Hematopoietic multipotent progenitor cell treated with erythropoietin and hydrocortisone succinate and interleukin-3 and kit ligand, for 4 days (in vitro differentiated cells): ENCODE measurements at regions not wholly inside any gene's neighbourhood (a gene's known extent, or its start where the extent isn't known, plus 50 kb on each side); places are given as distances from the start of the nearest gene placed in this dataset.
A peak's percentile ranks its signal among the peaks of the same experiment; 100 is the strongest.

Experiments
- DNase-seq: peaks from one replicate; pipeline ENCODE4 v3.0.0-alpha.2; 2015

DNA sequence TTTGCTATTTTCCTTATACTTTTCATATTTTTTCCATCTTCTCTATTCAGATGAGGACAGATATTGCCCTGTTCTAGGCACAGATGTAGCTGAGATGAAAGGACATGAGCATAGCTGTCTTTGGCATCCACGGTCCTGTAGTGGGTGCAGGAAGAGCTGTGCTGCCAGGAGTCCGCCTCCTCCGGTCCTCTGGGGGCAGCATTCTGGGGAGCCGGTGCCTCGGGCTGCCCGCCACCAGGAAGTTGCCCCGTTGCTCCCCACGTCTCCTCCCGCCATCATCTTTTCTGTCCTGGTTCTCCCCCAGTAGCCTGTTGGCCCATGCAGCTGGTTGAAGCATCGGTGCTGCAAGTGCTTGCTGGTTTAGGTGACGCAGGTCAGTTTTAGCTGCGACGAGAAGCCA is 170.0 kb upstream of the IRX4 start:
- DNase-seq: no peak

DNA sequence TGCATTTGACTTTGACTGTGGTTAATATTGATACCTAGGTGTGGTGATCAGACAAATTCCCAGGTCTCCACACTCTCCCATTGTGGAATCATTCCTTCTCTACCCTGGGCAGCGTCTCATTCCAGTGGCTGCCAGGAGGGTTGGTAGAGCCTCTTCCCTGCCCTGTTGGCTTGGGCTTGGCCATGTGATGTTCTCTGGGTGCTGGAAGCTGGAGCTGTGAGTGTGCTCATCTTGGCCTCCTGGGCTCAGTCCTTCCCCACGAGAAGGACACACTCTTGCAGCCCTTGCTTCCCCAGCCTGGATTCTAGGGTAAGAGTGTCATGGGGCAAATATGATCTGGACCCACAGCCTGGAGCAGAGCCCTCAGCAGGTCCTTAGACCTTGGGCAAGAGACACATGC is 167.2 kb upstream of the IRX4 start:
- no peak for DNase-seq

DNA sequence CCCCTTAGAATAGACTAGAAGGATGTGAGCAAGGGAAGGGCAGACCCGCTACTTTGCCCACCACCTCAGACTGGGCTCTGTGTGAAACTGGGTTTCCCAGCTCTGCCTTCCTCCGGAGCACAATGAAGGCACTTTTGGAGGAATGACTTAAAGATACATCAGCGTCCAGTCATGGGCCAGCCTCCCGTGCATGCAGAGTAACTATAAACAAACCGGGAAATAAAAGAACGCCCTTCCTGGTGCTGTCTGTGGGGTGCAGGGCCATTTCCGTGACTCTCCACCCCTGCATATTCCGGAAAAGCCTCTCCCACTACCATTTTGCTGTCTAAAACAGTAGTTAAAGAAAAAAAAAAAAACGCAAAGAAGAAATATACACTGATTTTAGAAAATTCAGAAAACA is 165.9 kb upstream of the IRX4 start:
- DNase-seq: no peak

DNA sequence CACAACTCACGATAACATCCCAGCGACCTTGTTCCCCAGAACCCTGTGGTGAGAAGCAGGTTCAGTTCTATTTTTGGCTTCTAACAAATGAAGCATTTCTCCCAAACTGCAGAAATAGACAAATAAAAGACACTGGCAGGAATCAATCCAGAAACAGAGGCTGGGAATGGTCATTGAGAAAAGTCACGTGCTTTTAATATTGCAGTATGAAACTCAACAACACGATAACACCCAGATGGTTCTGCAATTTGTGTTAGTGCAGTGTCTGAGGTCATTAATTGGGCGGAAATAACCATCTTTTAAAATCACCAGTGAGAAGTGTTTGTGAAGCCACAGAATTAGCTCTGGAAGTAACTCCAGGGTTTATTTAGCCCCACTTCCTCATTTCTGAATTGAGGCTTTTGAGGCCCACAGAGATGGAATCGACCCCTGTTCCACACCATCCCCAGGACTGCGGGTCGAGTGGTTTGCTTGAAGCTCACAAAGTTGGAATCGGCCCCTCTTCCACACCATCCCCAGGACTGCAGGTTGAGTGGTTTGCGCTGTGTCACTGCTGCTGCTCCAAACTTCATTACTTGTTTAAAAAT is 164.7 kb upstream of the IRX4 start:
- peak; percentile 5 for DNase-seq

DNA sequence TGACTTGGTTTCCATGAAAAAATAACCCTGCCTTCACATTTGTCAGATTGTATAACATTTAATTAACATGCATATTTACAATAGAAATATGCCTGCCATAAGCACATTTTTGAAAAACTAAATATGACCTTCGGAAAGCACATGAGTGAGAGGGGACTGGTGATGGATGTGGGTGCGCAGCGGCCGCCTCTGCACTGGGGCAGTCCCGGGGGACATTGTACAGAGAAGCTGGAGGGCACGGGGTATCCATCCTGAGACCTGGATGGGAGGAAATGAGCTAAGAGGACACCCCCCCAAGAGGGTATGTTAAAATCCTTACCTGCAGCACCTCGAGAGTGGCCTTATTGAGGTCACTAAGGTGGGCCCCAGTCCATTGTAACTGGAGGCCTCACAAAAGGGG is 161.3 kb upstream of the IRX4 start:
- no peak for DNase-seq

DNA sequence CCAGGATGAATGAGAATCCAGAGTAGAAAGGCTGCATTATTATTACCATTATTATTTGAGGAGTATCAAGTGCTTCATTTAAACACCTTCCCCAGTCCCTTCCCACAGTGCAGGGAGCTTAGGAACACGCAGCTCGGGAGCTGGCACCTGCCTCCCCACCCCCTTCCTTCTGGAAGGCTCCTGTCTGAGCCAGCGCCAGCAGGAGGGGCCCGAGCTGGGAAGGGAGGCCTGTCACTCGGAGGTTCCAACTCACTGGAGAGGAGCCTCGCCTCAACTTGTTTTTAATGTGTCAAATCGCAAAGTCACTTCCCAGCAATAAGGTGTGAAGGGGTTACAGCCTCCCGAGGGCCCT is 156.4 kb upstream of the IRX4 start:
- DNase-seq: no peak

DNA sequence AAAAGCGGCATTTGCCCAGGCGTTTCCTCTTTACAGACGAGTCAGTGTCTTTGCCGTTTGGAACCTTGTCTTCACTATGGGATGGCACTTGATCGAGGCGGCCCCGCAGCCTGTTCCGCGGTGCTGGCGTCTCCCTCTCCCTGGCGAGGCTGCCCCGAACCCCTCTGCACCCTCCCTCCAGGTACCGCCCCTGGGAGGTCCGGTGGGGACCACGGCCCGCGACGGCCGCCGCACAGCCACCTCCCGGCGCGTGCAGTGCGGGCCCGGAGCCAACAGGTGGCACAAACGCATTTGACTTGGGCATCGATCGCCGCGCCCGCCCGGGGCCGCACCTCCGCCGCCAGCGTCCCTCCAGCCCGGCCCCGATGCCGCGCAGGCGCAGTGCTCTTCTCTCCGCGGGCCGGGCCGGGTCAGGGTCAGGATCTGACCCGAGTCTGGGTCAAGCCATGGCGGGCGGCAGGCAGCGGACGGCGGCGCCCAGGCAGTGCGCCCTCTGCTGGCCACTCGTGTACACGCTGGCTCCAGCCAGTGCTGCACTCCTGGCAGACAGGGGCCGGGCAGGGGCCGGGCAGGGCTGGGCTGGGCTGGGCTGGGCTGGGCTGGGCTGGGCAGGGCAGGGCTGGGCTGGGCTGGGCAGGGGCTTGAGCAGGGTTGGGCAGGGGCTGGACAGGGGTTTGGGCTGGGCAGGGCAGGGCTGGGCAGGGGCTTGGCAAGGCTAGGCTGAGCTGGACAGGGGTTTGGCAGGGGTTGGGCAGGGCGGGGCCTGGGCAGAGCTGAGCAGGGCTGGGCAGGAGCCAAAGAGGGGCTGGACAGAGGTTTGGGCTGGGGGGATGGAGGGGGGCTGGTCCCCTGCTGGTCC is 155.8 kb upstream of the IRX4 start:
- DNase-seq: peak; percentile 67

DNA sequence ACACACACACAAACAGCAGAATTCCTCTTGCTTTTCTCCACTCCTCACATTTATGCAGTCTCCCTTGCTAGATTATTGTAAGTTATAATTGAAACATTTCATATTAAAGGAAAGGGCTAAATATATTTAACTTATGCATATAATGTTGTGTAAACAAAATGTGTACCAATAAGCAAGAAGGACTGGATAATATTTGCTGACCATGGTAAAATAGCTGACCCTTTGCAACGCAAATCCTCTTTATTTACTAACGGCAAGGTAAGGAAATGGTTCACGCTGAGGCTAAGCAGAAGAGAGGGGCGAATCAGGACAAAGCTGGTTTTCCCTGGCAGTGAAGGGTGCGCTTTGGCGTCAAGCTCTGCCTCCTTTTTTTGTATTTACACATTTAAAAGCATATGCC is 154.2 kb upstream of the IRX4 start:
- DNase-seq: no peak

DNA sequence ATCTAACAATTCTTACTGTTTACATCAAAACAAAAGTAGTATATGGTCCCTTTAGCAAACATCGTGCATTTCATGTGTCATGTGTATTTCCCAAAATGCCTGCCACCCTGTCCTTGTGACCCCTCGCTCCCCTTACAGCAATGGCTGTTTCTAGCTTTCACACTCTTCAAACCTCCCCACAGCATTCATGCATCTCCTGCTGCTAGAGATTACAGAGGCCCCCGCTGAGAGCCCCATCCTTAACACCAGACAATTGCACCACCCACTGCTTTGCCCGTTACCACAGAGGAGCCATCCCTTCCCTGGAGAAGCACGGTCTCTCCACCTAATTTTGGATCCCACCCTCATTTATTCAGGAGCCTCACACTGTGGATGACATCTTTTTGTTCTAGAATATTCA is 149.7 kb upstream of the IRX4 start:
- no peak for DNase-seq

DNA sequence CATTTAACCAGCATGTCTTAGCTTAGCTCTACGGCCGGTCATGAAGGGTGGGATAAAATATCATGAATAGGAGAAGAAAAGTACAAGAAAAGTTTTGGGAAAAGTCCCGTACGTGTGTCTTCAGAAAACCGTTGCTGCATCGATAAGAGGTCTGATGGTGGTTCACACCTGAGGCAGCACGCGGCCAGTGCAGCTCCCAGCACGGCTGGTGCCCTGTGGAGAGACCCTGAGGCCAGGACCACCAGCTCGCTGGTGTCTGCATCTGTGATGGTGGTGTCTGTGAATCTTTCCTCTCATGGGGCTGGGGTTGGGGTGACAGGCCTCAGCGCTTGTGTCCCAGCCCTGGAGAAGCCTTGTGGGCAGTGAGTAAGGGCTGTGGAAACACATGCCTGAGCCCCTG is 148.9 kb upstream of the IRX4 start:
- DNase-seq: no peak

DNA sequence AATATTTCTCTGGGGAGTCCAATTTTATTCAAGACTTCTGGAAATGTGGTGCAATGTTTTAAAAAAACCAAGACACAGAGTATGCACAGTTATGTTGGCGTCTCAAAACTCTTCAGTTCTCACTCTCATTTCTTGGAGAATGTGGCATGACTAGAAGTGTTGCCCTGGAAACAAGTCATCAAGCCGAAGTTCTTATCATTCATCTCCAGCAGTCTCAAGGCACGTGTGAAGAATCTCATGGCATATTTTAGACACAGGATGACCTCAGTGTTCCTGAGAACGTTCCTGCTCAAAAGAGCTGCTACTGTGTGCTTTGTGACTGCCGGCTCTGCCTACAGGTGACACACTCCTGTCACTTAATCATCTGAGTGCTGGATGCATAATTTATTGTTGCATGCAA is 147.4 kb upstream of the IRX4 start:
- no peak for DNase-seq

DNA sequence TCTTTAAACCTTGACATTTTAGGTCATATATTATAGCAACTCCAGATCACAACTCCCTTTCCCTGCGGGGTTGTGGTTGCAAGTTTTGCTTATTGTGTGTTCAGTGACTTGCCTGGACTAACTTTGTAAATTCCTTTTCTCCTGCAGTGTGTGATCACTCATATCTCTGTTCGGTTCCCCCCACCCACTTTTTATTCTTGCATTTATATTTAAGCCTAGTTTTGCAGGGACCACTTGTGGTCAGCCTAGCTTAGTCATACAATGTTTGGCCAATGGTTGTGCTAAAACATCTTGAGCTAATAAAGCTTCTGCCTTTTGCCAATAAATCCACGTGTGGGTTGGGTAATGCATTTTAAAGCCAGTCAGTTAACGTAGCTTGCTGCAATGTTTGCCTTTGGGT is 146.5 kb upstream of the IRX4 start:
- no peak for DNase-seq

DNA sequence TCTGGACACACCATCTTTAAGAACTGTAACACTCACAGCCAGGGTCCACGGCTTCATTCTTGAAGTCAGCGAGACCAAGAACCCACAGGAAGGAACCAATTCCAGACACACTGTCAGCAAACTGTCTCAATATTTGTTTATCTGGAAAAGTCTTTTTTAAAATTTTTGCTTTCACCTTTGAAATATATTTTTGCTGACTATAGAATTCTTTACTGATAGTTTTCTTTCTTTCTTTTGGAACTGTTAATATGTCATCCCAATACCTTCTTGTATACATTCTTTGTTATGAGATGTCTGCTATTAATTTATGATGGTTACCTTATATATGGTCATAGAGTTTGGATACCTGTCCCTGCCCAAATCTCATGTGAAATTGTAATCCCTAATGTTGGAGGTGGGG is 145.1 kb upstream of the IRX4 start:
- DNase-seq: no peak

DNA sequence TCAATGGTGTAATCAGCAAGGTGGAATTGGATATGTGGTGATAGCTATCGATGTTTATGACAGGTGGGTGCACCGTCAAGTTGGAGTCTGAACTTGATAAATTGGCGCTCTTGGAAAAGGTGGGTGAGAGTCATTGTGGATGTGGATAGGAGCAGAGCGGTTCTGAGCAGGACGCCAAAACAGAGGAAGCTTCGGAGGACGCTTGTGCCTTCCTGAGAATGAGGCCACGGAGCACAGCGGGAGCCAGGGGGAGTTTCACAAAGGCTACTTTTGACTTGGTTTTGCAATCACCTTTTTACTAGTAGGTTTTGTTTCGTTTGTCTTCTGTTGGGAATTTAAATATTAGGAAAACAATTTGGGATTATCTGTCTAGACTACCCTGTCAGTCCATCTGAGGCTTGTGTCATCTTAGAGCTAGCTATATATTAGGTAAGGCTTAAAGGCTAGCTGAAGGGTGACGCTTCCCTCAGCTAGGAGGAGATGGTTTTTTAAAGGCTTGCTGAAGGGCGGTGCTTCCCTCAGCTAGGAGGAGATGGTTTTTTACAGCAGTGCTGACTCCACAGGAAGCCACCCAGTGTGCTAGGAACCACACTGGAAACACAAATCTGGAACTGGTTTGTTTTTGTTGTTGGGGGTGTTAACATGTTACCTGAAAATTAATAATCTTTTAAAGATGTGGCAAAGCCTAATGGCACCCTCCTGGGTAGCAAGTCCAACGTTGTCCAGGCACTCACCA is 142.4 kb upstream of the IRX4 start:
- DNase-seq: no peak

DNA sequence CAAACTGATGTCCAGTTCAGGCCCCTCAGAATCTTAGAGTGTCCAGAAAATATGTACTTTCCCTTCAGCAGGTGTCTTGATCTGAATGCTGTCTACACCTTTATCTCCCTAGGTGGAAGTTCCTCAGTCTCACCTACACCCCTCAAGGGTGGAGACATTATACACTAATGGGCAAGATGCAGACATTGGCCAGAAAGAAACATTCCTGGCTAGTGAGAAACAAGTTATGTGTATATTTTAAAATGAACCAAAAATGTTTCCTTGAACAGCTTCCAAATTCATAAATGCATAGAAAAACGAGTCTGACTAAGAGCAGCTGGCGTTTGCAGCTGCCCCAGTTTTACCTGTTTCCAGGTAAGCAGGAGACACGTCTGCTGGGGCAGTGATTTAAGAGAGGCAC is 140.5 kb upstream of the IRX4 start:
- no peak for DNase-seq

DNA sequence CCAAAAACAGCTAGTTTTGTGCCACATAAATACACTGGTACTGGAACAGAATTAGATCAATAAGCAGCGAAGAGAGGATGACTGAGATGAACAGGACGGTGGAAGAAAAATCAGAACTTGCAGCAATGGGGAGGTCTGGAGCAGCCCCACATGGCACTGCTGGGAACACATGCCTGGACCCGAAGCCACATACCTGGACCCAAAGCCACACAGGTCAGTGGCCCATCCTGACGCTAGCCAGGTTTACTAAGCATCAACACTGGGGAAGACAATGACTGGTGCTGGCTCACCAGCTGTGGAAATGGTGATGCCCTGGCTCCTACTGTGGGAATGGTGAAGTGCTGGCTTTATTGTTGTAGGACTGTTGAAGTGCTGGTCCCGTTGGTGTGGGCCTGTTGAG is 139.7 kb upstream of the IRX4 start:
- DNase-seq: no peak

DNA sequence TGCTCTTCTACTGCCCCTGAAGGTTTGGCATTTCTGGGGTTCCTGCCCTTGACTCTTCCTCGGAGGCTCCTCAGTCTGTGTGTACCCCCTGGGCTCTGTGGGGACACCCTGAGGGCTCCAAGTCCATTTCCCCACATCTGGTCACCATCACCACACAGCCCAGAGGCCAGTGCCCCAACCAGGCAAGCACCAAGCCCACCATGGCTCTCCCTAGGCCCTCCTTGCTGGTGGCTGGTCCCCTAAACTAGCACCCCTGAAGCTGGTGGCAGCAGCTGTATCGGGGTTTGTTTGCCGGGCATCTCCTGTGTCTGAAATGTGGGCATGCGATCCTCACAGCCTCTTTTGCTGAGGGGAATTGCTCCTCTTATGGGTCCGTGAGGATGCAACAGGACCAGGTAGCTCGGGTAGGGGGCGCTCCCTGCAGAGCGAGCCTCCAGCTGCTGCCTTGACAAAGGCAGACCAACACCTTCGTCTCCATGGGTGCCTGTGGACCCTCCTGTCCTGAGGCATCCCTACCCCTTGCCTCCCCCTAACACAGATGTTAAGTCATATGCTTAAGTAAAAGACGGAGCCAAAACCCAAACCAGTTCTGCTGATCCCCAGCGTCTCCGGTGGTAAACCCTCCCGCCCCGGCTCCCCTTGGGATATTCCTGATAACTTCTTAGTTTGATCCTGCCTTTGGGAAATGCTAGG is 138.9 kb upstream of the IRX4 start:
- DNase-seq: no peak

DNA sequence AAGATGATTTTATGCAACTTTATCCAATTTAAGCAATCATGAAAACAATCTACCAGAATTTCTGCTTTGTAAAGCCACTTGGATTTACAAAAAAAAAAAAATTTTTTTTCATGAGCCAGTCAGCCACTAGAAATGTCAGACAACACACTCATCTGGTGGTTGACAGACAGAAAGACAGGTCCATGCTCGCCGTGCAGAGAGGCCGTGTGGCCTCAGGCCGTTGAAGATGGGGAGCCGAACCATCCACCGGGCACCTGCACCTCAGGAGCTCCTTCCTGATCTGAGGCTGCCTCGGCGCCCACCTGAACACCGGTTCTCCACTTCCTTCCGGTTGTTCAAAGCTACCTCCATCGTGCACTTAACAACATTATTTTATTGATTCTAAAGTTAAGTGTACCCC is 138.0 kb upstream of the IRX4 start:
- DNase-seq: no peak

DNA sequence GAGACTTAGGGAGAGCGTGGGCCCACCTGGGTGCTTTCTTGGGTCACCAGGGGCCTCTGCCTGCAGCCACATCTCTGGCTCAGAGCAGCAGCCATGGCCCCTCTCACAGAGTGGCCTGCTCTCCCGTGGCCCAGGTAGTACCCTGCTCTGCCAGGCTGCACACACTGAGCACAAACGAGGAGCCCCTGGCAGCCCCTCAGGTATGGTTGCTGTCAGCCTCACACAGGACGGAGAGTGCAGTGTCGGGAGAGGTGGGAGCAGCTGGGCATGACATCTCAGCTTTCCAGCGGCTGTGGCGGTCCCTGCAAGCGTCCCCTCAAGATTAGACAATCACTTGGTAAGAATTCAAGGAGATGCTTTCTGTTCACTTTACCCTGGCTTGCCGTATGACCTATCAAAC is 137.0 kb upstream of the IRX4 start:
- DNase-seq: no peak

DNA sequence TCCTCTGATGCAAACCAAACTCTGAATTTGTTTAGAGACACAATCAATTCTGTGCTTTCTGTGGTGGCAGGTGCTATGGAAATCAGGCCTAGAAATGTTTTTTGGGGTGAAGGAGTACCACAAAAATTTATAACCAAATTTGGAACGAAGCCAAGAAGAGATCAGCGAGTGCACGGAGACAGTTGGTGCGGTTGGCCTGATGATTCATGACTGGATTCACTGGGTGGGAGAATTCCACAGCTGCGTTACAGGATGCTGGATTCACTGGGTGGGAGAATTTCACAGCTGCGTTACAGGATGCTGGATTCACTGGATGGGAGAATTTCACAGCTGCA is 135.6 kb upstream of the IRX4 start:
- DNase-seq: no peak

DNA sequence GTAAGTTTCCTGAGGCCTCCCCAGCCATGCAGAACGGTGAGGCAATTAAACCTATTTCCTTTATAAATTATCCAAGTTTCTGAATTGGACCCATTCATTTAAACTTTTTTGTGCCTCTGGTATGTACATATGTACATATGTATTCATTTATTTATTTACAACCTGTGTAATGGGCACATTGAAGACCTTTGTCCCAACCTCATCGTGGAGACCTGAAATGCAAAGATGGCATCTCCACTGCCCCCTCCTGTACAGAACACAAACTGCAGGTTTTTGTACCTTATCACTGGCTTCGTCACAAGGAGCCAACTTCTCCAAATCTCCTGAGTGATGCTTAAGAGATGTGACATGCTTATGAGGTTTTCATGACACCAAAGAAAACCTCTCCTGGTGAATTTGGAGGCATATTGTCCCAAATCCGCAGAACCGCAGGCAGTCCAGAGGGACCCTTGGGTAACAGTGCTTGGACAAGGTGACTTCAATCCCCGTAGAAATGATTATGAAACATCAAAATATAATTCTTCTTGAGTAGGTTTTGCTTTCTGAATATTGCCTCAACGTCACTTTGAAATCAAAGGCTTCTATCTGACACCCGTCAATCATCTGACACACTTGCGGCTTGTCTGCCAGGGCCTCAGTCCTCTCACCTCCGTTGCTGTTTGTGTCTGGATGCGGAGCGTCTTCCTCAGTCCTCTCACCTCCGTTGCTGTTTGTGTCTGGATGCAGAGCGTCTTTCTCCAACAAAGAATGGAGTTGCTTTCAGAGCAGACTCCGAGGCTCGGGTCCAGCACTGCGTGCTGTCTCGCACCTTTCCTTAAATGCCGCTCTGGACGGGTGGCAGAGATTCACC is 135.0 kb upstream of the IRX4 start:
- DNase-seq: peak; percentile 64

DNA sequence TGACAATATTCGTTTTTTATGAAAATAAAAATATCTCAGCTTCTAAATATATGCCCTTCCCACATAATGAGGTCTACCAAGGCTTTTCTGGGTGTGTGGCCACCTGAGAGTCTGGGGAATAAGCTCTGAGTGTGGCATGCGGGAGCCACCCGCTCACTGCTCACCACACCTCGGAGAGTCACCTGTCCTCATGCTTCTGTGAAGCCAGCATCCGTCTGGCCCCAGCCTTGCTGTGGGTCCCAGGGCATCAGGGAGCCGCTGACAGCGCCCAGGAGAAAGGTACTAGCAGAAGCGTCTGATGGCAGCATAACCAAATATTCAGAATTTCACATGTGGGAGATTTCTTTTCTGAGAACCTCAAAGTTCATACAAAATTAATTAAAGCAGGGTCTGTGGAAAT is 133.2 kb upstream of the IRX4 start:
- no peak for DNase-seq
